Hepatocyte (in vitro differentiated cells): ENCODE measurements at regions not wholly inside any gene's neighbourhood (a gene's known extent, or its start where the extent isn't known, plus 50 kb on each side); places are given as distances from the start of the nearest gene placed in this dataset.

ENCODE experiments used
- CTCF ChIP-seq: fragments of 200-600 bp; sonication (generic); IDR thresholded peaks from 2 replicates; pipeline ENCODE4 v1.5.1; 2016; ENCODE audit warnings: antibody characterized with exemption, mild to moderate bottlenecking; ENCODE audit not compliant: poor library complexity
- EZH2 ChIP-seq: fragments of 200-600 bp; sonication (generic); IDR thresholded peaks from 2 replicates; pipeline ENCODE4 v1.6.1; 2016; ENCODE audit warnings: antibody characterized with exemption, mild to moderate bottlenecking, borderline replicate concordance
- EZH2phosphoT487 ChIP-seq: fragments of 200-600 bp; sonication (generic); IDR thresholded peaks from one replicate; pipeline ENCODE4 v1.6.1; 2018; ENCODE audit warnings: antibody characterized with exemption, mild to moderate bottlenecking, low read depth, moderate library complexity; ENCODE audit not compliant: unreplicated experiment, severe bottlenecking

GRCh38 chrX:40964008-40964407, 121.2 kb upstream of the USP9X start:
- no peak for TF ChIP-seq EZH2phosphoT487
- no peak for TF ChIP-seq CTCF
- TF ChIP-seq EZH2 = no peak
